OCI-LY1 (cell line): ENCODE measurements at regions not wholly inside any gene's neighbourhood (a gene's known extent, or its start where the extent isn't known, plus 50 kb on each side); places are given as distances from the start of the nearest gene placed in this dataset.

ENCODE experiments used
- EZH2 ChIP-seq: fragments of 200-600 bp; sonication (generic), shearing (Covaris generic); IDR thresholded peaks from 2 replicates; pipeline ENCODE4 v1.8.0; 2017; ENCODE audit warnings: borderline replicate concordance, mixed run types, mild to moderate bottlenecking, antibody characterized with exemption, low read length, moderate library complexity, mixed read lengths
- TF ChIP-seq, protein P1 (sequence below): fragments of 200-600 bp; sonication (generic), shearing (Covaris generic); IDR thresholded peaks from 2 replicates; pipeline ENCODE4 v1.5.1; 2017; ENCODE audit warnings: mild to moderate bottlenecking, antibody characterized with exemption, low read length, moderate library complexity, mixed read lengths

DNA sequence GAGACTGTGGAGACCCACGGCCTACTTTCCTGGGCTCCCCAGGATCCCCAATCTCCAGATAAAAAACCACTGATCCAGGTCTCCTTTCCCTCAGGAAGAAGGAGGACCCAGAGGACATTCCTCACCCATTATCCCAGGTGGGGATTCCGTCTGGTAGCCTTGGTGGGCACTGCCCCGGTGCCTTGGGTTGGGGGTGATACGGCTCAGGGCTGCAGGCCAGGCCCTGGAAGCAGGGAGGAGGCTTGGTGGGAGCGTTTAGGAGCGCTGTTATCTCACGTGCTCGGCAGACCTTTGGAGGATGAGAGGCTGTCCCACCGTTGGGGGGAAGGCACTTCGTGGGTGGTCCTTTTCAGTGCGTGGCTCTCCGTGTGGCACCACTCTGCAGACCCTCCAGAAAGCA lies 926.3 kb downstream of the BRD1 start:
- no peak for TF ChIP-seq EZH2
- TF ChIP-seq, protein P1, sequence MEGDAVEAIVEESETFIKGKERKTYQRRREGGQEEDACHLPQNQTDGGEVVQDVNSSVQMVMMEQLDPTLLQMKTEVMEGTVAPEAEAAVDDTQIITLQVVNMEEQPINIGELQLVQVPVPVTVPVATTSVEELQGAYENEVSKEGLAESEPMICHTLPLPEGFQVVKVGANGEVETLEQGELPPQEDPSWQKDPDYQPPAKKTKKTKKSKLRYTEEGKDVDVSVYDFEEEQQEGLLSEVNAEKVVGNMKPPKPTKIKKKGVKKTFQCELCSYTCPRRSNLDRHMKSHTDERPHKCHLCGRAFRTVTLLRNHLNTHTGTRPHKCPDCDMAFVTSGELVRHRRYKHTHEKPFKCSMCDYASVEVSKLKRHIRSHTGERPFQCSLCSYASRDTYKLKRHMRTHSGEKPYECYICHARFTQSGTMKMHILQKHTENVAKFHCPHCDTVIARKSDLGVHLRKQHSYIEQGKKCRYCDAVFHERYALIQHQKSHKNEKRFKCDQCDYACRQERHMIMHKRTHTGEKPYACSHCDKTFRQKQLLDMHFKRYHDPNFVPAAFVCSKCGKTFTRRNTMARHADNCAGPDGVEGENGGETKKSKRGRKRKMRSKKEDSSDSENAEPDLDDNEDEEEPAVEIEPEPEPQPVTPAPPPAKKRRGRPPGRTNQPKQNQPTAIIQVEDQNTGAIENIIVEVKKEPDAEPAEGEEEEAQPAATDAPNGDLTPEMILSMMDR: no peak
